Activated T-helper 1 cell treated with anti-CD3 and anti-CD28 coated beads, Interleukin-12 subunit alpha, Interleukin-12 subunit beta, Interleukin-2, Interleukin-4 antibody, amounts not matched to agents 30 ng/mL and 10 ng/mL and 1 ng/mL, durations not matched to agents 14 hours and 24 hours and 36 hours (primary cell): ENCODE measurements at regions not wholly inside any gene's neighbourhood (a gene's known extent, or its start where the extent isn't known, plus 50 kb on each side); places are given as distances from the start of the nearest gene placed in this dataset.

ENCODE experiments used
- DNase-seq: peaks from one replicate; pipeline ENCODE4 v3.0.0; 2021; ENCODE audit warnings: low spot score
- H3K27ac Mint-ChIP-seq: one replicate; pipeline ENCODE4 v1.8.0; 2021; ENCODE audit warnings: mild to moderate bottlenecking, mixed read lengths
- H3K27me3 Mint-ChIP-seq: one replicate; pipeline ENCODE4 v1.8.0; 2022; ENCODE audit warnings: mild to moderate bottlenecking, moderate library complexity, mixed read lengths; ENCODE audit not compliant: insufficient read depth
- H3K36me3 Mint-ChIP-seq: one replicate; pipeline ENCODE4 v1.8.0; 2021; ENCODE audit warnings: low read depth, mixed read lengths
- H3K4me1 Mint-ChIP-seq: one replicate; pipeline ENCODE4 v1.8.0; 2021; ENCODE audit warnings: low read depth, mixed read lengths
- H3K4me3 Mint-ChIP-seq: one replicate; pipeline ENCODE4 v1.8.0; 2021; ENCODE audit warnings: mild to moderate bottlenecking, moderate library complexity, mixed read lengths
- H3K9me3 Mint-ChIP-seq: one replicate; pipeline ENCODE4 v1.8.0; 2021; ENCODE audit warnings: mixed read lengths
- intact Hi-C: fragments of 100-400 bp; cut with micrococcal nuclease; formaldehyde crosslinking; loops from one replicate; pipeline ENCODE4 v1.15.1; 2024

- no peaks in the 10 kb centered on the region for H3K4me1 Mint-ChIP-seq
- no peak overlapping the region for H3K27ac Mint-ChIP-seq
- H3K27me3 Mint-ChIP-seq, result no peaks in the 10 kb centered on the region
- intact Hi-C loops, result no loop called here
- H3K36me3 Mint-ChIP-seq, result no peaks in the 10 kb centered on the region
- H3K4me3 Mint-ChIP-seq, result no peak overlapping the region
- DNase-seq, result no peak
- H3K9me3 Mint-ChIP-seq, result no peaks in the 10 kb centered on the region
Measured at GRCh38 chr3:178182337-178182779, 353.9 kb upstream of the KCNMB2 start.

DNA sequence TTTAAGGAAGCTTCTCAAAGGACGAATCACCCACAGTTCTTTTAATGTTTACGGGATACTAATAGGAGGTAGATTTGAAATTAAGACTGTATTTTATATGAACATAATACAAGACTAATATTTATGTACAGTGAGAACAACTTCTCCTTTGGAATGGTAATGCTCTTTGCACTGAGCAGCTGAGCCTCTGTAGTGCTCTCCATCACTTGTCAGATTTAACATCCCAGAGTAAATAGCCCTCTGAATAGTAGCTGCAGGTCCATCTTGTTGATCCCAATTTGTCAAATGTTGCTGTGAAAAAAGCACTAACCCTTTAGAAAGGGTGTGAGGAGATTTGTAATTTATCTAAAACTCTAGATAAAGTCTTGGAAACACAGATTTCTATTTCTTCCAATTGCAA, 351.4 kb upstream of the KCNMB2 start:
- Mint-ChIP-seq H3K27me3 (no peaks in the 10 kb centered on the region), H3K36me3 (no peaks in the 10 kb centered on the region), H3K4me1 (no peaks in the 10 kb centered on the region), H3K27ac (no peak overlapping the region), H3K4me3 (no peak overlapping the region), H3K9me3 (no peaks in the 10 kb centered on the region)
- intact Hi-C loops, result no loop called here
- DNase-seq, result no peak

DNA sequence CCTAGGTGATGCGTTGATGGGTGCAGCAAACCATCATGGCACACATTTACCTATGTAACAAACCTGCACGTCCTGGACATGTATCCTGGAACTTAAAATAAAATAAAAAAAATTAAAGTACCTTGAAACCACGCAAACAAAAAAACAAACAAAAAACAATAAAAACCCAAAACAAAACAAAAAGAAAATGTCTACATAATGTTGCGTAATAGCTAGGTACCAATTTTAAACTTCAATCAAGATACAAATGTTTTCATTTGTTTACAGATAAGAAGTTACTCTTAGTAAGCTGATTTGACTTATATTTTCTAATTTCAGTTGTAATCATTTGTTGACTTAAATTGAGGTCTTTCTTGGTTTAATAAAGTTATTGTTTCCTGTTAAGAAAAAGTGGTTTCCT, 349.6 kb upstream of the KCNMB2 start:
- no peak for DNase-seq
- H3K4me1 Mint-ChIP-seq, result no peaks in the 10 kb centered on the region
- no peak overlapping the region for H3K27ac Mint-ChIP-seq
- no peaks in the 10 kb centered on the region for H3K27me3 Mint-ChIP-seq
- H3K36me3 Mint-ChIP-seq, result no peaks in the 10 kb centered on the region
- no peak overlapping the region for H3K4me3 Mint-ChIP-seq
- intact Hi-C loops, result no loop called here
- H3K9me3 Mint-ChIP-seq, result no peaks in the 10 kb centered on the region

- intact Hi-C loops, result no loop called here
- no peaks in the 10 kb centered on the region for H3K27me3 Mint-ChIP-seq
- H3K36me3 Mint-ChIP-seq, result no peaks in the 10 kb centered on the region
- H3K4me1 Mint-ChIP-seq, result no peaks in the 10 kb centered on the region
- H3K9me3 Mint-ChIP-seq, result no peaks in the 10 kb centered on the region
- H3K27ac Mint-ChIP-seq, result no peak overlapping the region
- H3K4me3 Mint-ChIP-seq, result no peak overlapping the region
- DNase-seq, result no peak
Measured at GRCh38 chr3:178189854-178190253, 346.4 kb upstream of the KCNMB2 start.

DNA sequence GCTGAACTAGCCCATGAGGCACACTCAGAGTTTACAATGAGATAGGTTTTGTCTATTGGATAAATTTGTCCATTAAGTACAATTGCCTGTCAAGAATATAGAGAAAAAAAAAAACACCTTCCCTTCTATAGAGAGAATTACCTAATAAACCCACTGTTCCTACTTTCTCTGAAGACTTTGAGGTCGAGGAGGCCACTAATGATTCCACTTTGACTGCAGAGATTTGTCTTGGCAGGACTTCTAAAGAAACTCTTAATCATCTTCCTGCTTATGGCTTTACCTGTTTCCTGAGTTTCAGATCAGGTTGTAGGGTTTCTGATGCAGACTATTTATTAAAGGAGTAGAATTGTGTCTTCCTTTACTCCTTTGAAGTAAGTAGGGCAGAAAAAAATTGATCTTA, 342.4 kb upstream of the KCNMB2 start:
- Mint-ChIP-seq H3K4me1 (no peaks in the 10 kb centered on the region), H3K27ac (no peak overlapping the region), H3K36me3 (no peaks in the 10 kb centered on the region), H3K27me3 (no peaks in the 10 kb centered on the region), H3K9me3 (no peaks in the 10 kb centered on the region), H3K4me3 (no peak overlapping the region)
- DNase-seq, result no peak
- intact Hi-C loops, result no loop called here

DNA sequence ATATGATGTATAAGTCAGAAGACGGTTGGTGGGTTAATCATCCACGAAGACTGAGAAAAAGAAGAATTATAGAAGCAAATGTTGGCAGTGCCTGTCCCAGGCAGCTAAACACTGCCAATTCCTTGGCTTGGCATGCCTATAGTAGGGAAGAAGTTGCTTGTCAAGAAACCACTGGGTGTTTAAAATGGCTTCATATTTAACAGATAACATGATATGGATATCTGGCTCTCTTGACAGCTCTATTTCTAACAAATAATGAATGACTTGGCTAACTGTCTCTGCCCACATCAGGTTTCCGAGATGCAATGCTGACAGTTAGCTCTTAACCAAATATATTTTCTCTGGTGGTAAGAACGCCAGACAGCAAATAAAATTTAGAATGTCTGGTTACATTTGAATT, 341.7 kb upstream of the KCNMB2 start:
- no peaks in the 10 kb centered on the region for H3K27me3 Mint-ChIP-seq
- H3K4me1 Mint-ChIP-seq, result no peaks in the 10 kb centered on the region
- DNase-seq, result no peak
- no peak overlapping the region for H3K4me3 Mint-ChIP-seq
- H3K36me3 Mint-ChIP-seq, result no peaks in the 10 kb centered on the region
- no peak overlapping the region for H3K27ac Mint-ChIP-seq
- intact Hi-C loops, result no loop called here
- no peaks in the 10 kb centered on the region for H3K9me3 Mint-ChIP-seq

DNA sequence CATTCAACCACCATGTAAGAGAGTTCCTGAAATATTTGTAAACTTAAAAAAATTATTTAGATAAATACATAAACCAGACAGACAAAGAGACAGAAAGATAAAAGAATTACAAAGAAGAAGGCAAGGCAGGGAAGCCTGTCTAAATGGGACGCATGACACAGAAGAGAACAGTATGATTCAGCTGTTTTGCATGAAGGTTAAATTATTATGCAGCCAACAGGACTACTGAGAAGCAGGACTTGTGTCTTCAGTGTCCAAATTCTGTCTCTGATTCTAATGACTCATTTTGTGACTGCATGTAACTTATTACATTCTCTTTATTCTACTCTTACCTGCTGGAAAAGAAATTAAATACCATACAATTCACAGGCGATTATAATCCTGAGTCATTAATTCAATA, 340.4 kb upstream of the KCNMB2 start:
- Mint-ChIP-seq H3K9me3 (no peaks in the 10 kb centered on the region), H3K4me3 (no peak overlapping the region), H3K27ac (no peak overlapping the region), H3K36me3 (no peaks in the 10 kb centered on the region), H3K4me1 (no peaks in the 10 kb centered on the region), H3K27me3 (no peaks in the 10 kb centered on the region)
- intact Hi-C loops, result no loop called here
- no peak for DNase-seq

DNA sequence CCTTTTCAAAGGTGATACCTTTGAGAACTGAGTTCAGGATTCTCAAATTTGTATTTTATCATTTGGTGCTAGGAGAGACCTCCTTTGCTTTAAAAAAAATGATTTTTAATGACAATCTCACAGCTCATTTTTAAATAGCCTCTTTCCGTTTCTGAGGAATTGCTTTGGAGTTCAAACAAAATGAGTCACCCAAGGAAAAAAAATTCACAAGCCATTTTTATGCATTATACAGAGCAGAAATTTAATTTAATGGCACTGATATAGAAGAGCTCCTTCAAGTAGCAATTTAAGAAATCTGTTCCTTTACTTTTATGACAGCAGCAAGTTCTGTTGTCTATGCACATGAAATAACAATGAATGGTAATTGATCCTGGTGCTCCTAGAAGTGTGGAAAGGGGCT, 337.9 kb upstream of the KCNMB2 start:
- no peaks in the 10 kb centered on the region for H3K36me3 Mint-ChIP-seq
- intact Hi-C loops, result no loop called here
- DNase-seq, result no peak
- no peak overlapping the region for H3K27ac Mint-ChIP-seq
- H3K9me3 Mint-ChIP-seq, result no peaks in the 10 kb centered on the region
- no peaks in the 10 kb centered on the region for H3K27me3 Mint-ChIP-seq
- H3K4me1 Mint-ChIP-seq, result no peaks in the 10 kb centered on the region
- H3K4me3 Mint-ChIP-seq, result no peak overlapping the region

DNA sequence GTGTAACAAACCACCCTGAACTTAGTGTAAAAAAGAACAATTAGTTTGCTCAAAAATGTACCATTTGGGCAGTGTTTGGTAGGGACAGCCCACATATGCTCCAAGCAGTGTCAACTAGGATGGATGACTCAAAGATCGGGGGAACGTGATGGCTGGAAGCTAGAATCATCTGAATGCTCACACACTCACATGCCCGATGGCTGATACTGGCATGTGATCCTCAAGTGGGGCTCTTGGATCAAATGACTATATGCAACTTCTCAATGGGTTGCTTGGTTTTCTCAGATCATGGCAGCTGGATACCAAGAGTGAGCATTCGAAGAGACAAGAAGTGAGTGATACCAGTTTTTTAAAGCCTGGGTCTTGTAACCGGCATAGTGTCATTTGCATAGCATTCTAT, 335.9 kb upstream of the KCNMB2 start:
- intact Hi-C loops, result no loop called here

DNA sequence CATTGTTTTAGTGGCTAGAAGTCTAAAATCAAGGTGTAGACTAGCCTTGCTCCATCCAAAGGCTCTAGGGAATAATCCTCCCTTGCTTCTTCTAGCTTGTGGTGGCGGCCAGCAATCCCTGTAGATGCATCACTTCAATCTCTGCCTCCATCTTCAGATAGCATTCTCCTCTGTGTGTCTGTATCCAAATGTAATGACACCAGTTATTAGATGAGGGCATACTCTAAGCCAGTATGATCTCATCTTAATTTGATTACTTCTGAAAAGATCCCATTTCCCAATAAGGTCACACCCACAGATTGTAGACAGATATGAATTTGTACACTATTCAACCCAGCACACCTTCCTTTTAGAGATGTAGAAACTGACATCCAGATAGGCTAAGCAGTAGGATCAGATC, 334.5 kb upstream of the KCNMB2 start:
- Mint-ChIP-seq H3K4me1 (no peaks in the 10 kb centered on the region), H3K27me3 (no peaks in the 10 kb centered on the region), H3K4me3 (no peak overlapping the region), H3K36me3 (no peaks in the 10 kb centered on the region), H3K27ac (no peak overlapping the region), H3K9me3 (no peaks in the 10 kb centered on the region)
- DNase-seq, result no peak
- intact Hi-C loops, result no loop called here

More for the DNA sequence above, 335.9 kb upstream of the KCNMB2 start:
- Mint-ChIP-seq H3K4me3 (no peak overlapping the region), H3K4me1 (no peaks in the 10 kb centered on the region), H3K36me3 (no peaks in the 10 kb centered on the region), H3K9me3 (no peaks in the 10 kb centered on the region), H3K27ac (no peak overlapping the region), H3K27me3 (no peaks in the 10 kb centered on the region)
- no peak for DNase-seq

- Mint-ChIP-seq H3K27me3 (no peaks in the 10 kb centered on the region), H3K9me3 (no peaks in the 10 kb centered on the region), H3K4me1 (no peaks in the 10 kb centered on the region), H3K36me3 (no peaks in the 10 kb centered on the region), H3K27ac (no peak overlapping the region), H3K4me3 (no peak overlapping the region)
- intact Hi-C loops, result no loop called here
- DNase-seq, result no peak
Measured at GRCh38 chr3:178202194-178202593, 334.0 kb upstream of the KCNMB2 start.

- Mint-ChIP-seq H3K4me3 (no peak overlapping the region), H3K9me3 (no peaks in the 10 kb centered on the region), H3K36me3 (no peaks in the 10 kb centered on the region), H3K4me1 (no peaks in the 10 kb centered on the region), H3K27ac (no peak overlapping the region), H3K27me3 (no peaks in the 10 kb centered on the region)
- intact Hi-C loops, result no loop called here
- no peak for DNase-seq
Measured at GRCh38 chr3:178203165-178203564, 333.1 kb upstream of the KCNMB2 start.

GRCh38 chr3:178203650-178204049, 332.6 kb upstream of the KCNMB2 start:
- H3K27me3 Mint-ChIP-seq, result no peaks in the 10 kb centered on the region
- no peak for DNase-seq
- no peaks in the 10 kb centered on the region for H3K36me3 Mint-ChIP-seq
- H3K4me3 Mint-ChIP-seq, result no peak overlapping the region
- no peak overlapping the region for H3K27ac Mint-ChIP-seq
- intact Hi-C loops, result no loop called here
- H3K9me3 Mint-ChIP-seq, result no peaks in the 10 kb centered on the region
- no peaks in the 10 kb centered on the region for H3K4me1 Mint-ChIP-seq

- H3K4me3 Mint-ChIP-seq, result no peak overlapping the region
- no peaks in the 10 kb centered on the region for H3K27me3 Mint-ChIP-seq
- H3K9me3 Mint-ChIP-seq, result no peaks in the 10 kb centered on the region
- no peak for DNase-seq
- no peak overlapping the region for H3K27ac Mint-ChIP-seq
- no peaks in the 10 kb centered on the region for H3K36me3 Mint-ChIP-seq
- H3K4me1 Mint-ChIP-seq, result no peaks in the 10 kb centered on the region
- intact Hi-C loops, result no loop called here
Measured at GRCh38 chr3:178205740-178206139, 330.5 kb upstream of the KCNMB2 start.
